ENCODE measurements at regions not wholly inside any gene's neighbourhood (a gene's known extent, or its start where the extent isn't known, plus 50 kb on each side); places are given as distances from the start of the nearest gene placed in this dataset.

GRCh38 chr5:74480201-74480600, 160.3 kb downstream of the ENC1 start:
- TF ChIP-seq POLR2A (IDR thresholded peaks at IDR 0.05), result no peak
- no peak for TF ChIP-seq CTCF (IDR thresholded peaks at IDR 0.05)

Data from ovary (tissue), 3 donors.